PC-3 (cell line): ENCODE measurements at regions not wholly inside any gene's neighbourhood (a gene's known extent, or its start where the extent isn't known, plus 50 kb on each side); places are given as distances from the start of the nearest gene placed in this dataset.
"Not testable (repeated sequence)": the region's sequence is repeated elsewhere in the genome, so short reads cannot be mapped to it uniquely, and the experiment has no call there.

Source experiments
- ATAC-seq: fragments of 200-7000 bp; cut with Tn5 transposase; 2 replicates; pipeline ENCODE4 v1.9.1; 2020; ENCODE audit warnings: mild to moderate bottlenecking, moderate library complexity
- BruUV-seq: library from RNA; stranded (reverse); fragments of 400-500 nt; replicated peaks from 2 replicates; lab custom pipeline; 2021; lab: Mats Ljungman, UMichigan
- CTCF ChIA-PET: fragments of 300-600 bp; sonication (Branson Sonifier 250); formaldehyde crosslinking; loops from one replicate; lab custom pipeline; 2022; ENCODE audit warnings: antibody characterized with exemption; lab: Charles Lee
- POLR2A ChIA-PET: fragments of 300-600 bp; sonication (Branson Sonifier 250); formaldehyde crosslinking; loops from one replicate; lab custom pipeline; 2022; ENCODE audit warnings: antibody characterized with exemption; ENCODE audit not compliant: unreplicated experiment; lab: Charles Lee
- DNase-seq: peaks from one replicate; pipeline ENCODE4 v3.0.0-alpha.2; 2015
- H2AFZ ChIP-seq: fragments of 300-600 bp; sonication (generic); 2 replicates; pipeline ENCODE4 v1.6.0; 2016; ENCODE audit warnings: antibody characterized with exemption, low read length
- H3F3A ChIP-seq: fragments of 300-600 bp; sonication (generic); one replicate; pipeline ENCODE4 v1.6.0; 2017; ENCODE audit warnings: antibody characterized with exemption, low read length, control low read depth, mild to moderate bottlenecking; ENCODE audit not compliant: unreplicated experiment
- H3K27ac ChIP-seq: fragments of 300-600 bp; sonication (generic); 2 replicates; pipeline ENCODE4 v1.5.1; 2016; ENCODE audit warnings: mild to moderate bottlenecking, low read length
- H3K27me3 ChIP-seq: fragments of 300-600 bp; sonication (generic); 2 replicates; pipeline ENCODE4 v1.6.1; 2016; ENCODE audit warnings: low read length, mixed read lengths
- H3K36me3 ChIP-seq: fragments of 300-600 bp; sonication (generic); 2 replicates; pipeline ENCODE4 v1.6.1; 2016; ENCODE audit warnings: low read depth, mixed run types, low read length, mixed read lengths
- H3K4me1 ChIP-seq: fragments of 300-600 bp; sonication (generic); 2 replicates; pipeline ENCODE4 v1.5.1; 2016; ENCODE audit warnings: low read length; ENCODE audit not compliant: insufficient read depth
- H3K4me2 ChIP-seq: fragments of 300-600 bp; sonication (generic); 2 replicates; pipeline ENCODE4 v1.6.0; 2016; ENCODE audit warnings: low read length
- H3K4me3 ChIP-seq: fragments of 300-600 bp; sonication (generic); 2 replicates; pipeline ENCODE4 v1.5.1; 2016; ENCODE audit warnings: mild to moderate bottlenecking, low read length, mixed read lengths
- H3K79me2 ChIP-seq: fragments of 300-600 bp; sonication (generic); 2 replicates; pipeline ENCODE4 v1.6.1; 2017; ENCODE audit warnings: low read length, mixed read lengths
- H3K9ac ChIP-seq: fragments of 300-600 bp; sonication (generic); 2 replicates; pipeline ENCODE4 v1.6.0; 2016; ENCODE audit warnings: mild to moderate bottlenecking, low read length
- H3K9me2 ChIP-seq: fragments of 300-600 bp; sonication (generic); replicated peaks from 2 replicates; pipeline ENCODE4 v1.6.1; 2016; ENCODE audit warnings: mixed run types, low read length, mixed read lengths
- H3K9me3 ChIP-seq: fragments of 300-600 bp; sonication (generic); 2 replicates; pipeline ENCODE4 v1.6.1; 2016; ENCODE audit warnings: low read length, mixed read lengths
- H4K20me1 ChIP-seq: fragments of 300-600 bp; sonication (generic); 2 replicates; pipeline ENCODE4 v1.6.1; 2016; ENCODE audit warnings: low read length, mixed read lengths
- CTCF ChIP-seq: fragments of 300-600 bp; sonication (generic); conservative IDR thresholded peaks from 2 replicates; pipeline ENCODE4 v1.5.1; 2017; ENCODE audit warnings: antibody characterized with exemption, low read depth, mild to moderate bottlenecking, low read length
- EZH2 ChIP-seq: fragments of 300-600 bp; sonication (generic); IDR thresholded peaks from one replicate; pipeline ENCODE4 v1.6.1; 2017; ENCODE audit warnings: antibody characterized with exemption, mild to moderate bottlenecking, low read length; ENCODE audit not compliant: unreplicated experiment
- EZH2phosphoT487 ChIP-seq: fragments of 300-600 bp; sonication (generic); IDR thresholded peaks from 2 replicates; pipeline ENCODE4 v1.6.1; 2018; ENCODE audit warnings: mild to moderate bottlenecking, antibody characterized with exemption, low read length, borderline replicate concordance
- intact Hi-C: fragments of 100-400 bp; cut with micrococcal nuclease; formaldehyde crosslinking; loops from 2 replicates; pipeline ENCODE4 v1.9.0; 2023

GRCh38 chr1:64348961-64349648 lies 120.8 kb upstream of the CACHD1 start:
- Histone ChIP-seq H3K4me3 (no peak overlapping the region), H4K20me1 (no peaks in the 10 kb centered on the region), H3K4me2 (no peak overlapping the region), H3K4me1 (peaks cover 18% of the 10 kb centered on the region), H3K9me2 (no peaks in the 10 kb centered on the region), H3K79me2 (peaks cover 4% of the 10 kb centered on the region; the same call in 1 of the 2 replicates), H3K27me3 (no peaks in the 10 kb centered on the region), H2AFZ (no peak overlapping the region), H3K9me3 (no peaks in the 10 kb centered on the region), H3K9ac (no peak overlapping the region), H3K27ac (no peak overlapping the region), H3K36me3 (no peaks in the 10 kb centered on the region), H3F3A (no peaks in the 10 kb centered on the region)
- ChIA-PET POLR2A (no interaction called here), CTCF (no interaction called here)
- ATAC-seq = no peak
- no TSS peak for BruUV-seq
- intact Hi-C loops = no loop called here
- TF ChIP-seq EZH2 (no peak), EZH2phosphoT487 (no peak), CTCF (no peak)
- no peak for DNase-seq

GRCh38 chr1:64355534-64355933 lies 114.4 kb upstream of the CACHD1 start:
- H3K9ac ChIP-seq = not testable (repeated sequence)

GRCh38 chr1:64356636-64357256 lies 113.2 kb upstream of the CACHD1 start:
- intact Hi-C loops = no loop called here
- H2AFZ ChIP-seq = no peak overlapping the region
- no peaks in the 10 kb centered on the region for H3K9me2 ChIP-seq
- BruUV-seq = no TSS peak
- peaks cover 4% of the 10 kb centered on the region; the same call in 1 of the 2 replicates for H3K79me2 ChIP-seq
- no peak overlapping the region for H3K4me2 ChIP-seq
- no peak overlapping the region for H3K9ac ChIP-seq
- no peaks in the 10 kb centered on the region for H3K27me3 ChIP-seq
- H3K9me3 ChIP-seq = no peaks in the 10 kb centered on the region
- no peak for TF ChIP-seq EZH2
- TF ChIP-seq EZH2phosphoT487 = no peak
- no peak for TF ChIP-seq CTCF
- ChIA-PET CTCF (no interaction called here), POLR2A (no interaction called here)
- H3K27ac ChIP-seq = no peak overlapping the region
- H3K4me3 ChIP-seq = no peak overlapping the region
- H4K20me1 ChIP-seq = no peaks in the 10 kb centered on the region
- DNase-seq (no peak), ATAC-seq (no peak)
- no peaks in the 10 kb centered on the region for H3F3A ChIP-seq
- H3K36me3 ChIP-seq = no peaks in the 10 kb centered on the region
- H3K4me1 ChIP-seq = no peaks in the 10 kb centered on the region

More at GRCh38 chr1:64355534-64355933, 114.4 kb upstream of the CACHD1 start:
- H3K36me3 ChIP-seq, H3K9me3 ChIP-seq, H4K20me1 ChIP-seq, H3K4me2 ChIP-seq, H3K4me1 ChIP-seq, BruUV-seq, CTCF ChIA-PET, H3K27me3 ChIP-seq, DNase-seq, H3K4me3 ChIP-seq, H2AFZ ChIP-seq, H3K9me2 ChIP-seq, H3K27ac ChIP-seq, H3K79me2 ChIP-seq, POLR2A ChIA-PET, ATAC-seq, H3F3A ChIP-seq, intact Hi-C loops: not testable (repeated sequence)
